BE2C (cell line): ENCODE measurements at regions not wholly inside any gene's neighbourhood (a gene's known extent, or its start where the extent isn't known, plus 50 kb on each side); places are given as distances from the start of the nearest gene placed in this dataset.

Experiments
- DNase-seq: peaks from one replicate; pipeline ENCODE4 v3.0.0-alpha.2; 2020
- H3K27me3 ChIP-seq: fragments of 250-450 bp; sonication (Bioruptor Pico); 2 replicates; pipeline ENCODE4 v1.5.1; 2020; ENCODE audit warnings: mild to moderate bottlenecking
- H3K36me3 ChIP-seq: fragments of 250-450 bp; sonication (Bioruptor Pico); 2 replicates; pipeline ENCODE4 v1.5.1; 2020; ENCODE audit warnings: mild to moderate bottlenecking
- H3K4me1 ChIP-seq: fragments of 250-450 bp; sonication (Bioruptor Pico); 2 replicates; pipeline ENCODE4 v1.5.1; 2020
- H3K4me3 ChIP-seq: 2 replicates; pipeline ENCODE4 v1.5.1; 2011; ENCODE audit warnings: low read depth, low read length
- H3K9me3 ChIP-seq: fragments of 250-450 bp; sonication (Bioruptor Pico); 2 replicates; pipeline ENCODE4 v1.5.1; 2020
- CTCF ChIP-seq: IDR thresholded peaks from 2 replicates; pipeline ENCODE4 v1.5.1; 2012; ENCODE audit warnings: mild to moderate bottlenecking, low read depth, low read length

GRCh38 chr5:98168871-98169270, 604.6 kb upstream of the RGMB start:
- no peaks in the 10 kb centered on the region for H3K9me3 ChIP-seq
- no peaks in the 10 kb centered on the region for H3K4me1 ChIP-seq
- no peak for DNase-seq
- TF ChIP-seq CTCF, result no peak
- H3K4me3 ChIP-seq, result no peak overlapping the region
- H3K27me3 ChIP-seq, result no peaks in the 10 kb centered on the region
- H3K36me3 ChIP-seq, result no peaks in the 10 kb centered on the region

- Histone ChIP-seq H3K9me3 (no peaks in the 10 kb centered on the region), H3K4me1 (no peaks in the 10 kb centered on the region), H3K27me3 (no peaks in the 10 kb centered on the region), H3K4me3 (no peak overlapping the region), H3K36me3 (no peaks in the 10 kb centered on the region)
- TF ChIP-seq CTCF, result no peak
- no peak for DNase-seq
Measured at GRCh38 chr5:98170994-98171393, 602.5 kb upstream of the RGMB start.

GRCh38 chr5:98173334-98173733, 600.1 kb upstream of the RGMB start:
- H3K9me3 ChIP-seq, result no peaks in the 10 kb centered on the region
- no peak for DNase-seq
- no peaks in the 10 kb centered on the region for H3K36me3 ChIP-seq
- no peak for TF ChIP-seq CTCF
- no peaks in the 10 kb centered on the region for H3K4me1 ChIP-seq
- H3K4me3 ChIP-seq, result no peak overlapping the region
- H3K27me3 ChIP-seq, result no peaks in the 10 kb centered on the region

- no peaks in the 10 kb centered on the region for H3K4me1 ChIP-seq
- no peaks in the 10 kb centered on the region for H3K27me3 ChIP-seq
- H3K4me3 ChIP-seq, result no peak overlapping the region
- no peak for TF ChIP-seq CTCF
- no peaks in the 10 kb centered on the region; the same call in none of the 2 replicates for H3K9me3 ChIP-seq
- H3K36me3 ChIP-seq, result no peaks in the 10 kb centered on the region
- no peak for DNase-seq
Measured at GRCh38 chr5:98175474-98175873, 598.0 kb upstream of the RGMB start.

GRCh38 chr5:98179791-98180755, 593.4 kb upstream of the RGMB start:
- Histone ChIP-seq H3K4me3 (no peak overlapping the region), H3K27me3 (no peaks in the 10 kb centered on the region), H3K36me3 (no peaks in the 10 kb centered on the region), H3K4me1 (no peaks in the 10 kb centered on the region), H3K9me3 (no peaks in the 10 kb centered on the region; the same call in none of the 2 replicates)
- no peak for DNase-seq
- TF ChIP-seq CTCF, result no peak

- H3K4me3 ChIP-seq, result no peak overlapping the region
- H3K4me1 ChIP-seq, result no peaks in the 10 kb centered on the region
- no peaks in the 10 kb centered on the region for H3K27me3 ChIP-seq
- TF ChIP-seq CTCF, result no peak
- no peaks in the 10 kb centered on the region for H3K9me3 ChIP-seq
- H3K36me3 ChIP-seq, result no peaks in the 10 kb centered on the region
- DNase-seq, result no peak
Measured at GRCh38 chr5:98186128-98186527, 587.3 kb upstream of the RGMB start.
